ENCODE measurements at regions not wholly inside any gene's neighbourhood (a gene's known extent, or its start where the extent isn't known, plus 50 kb on each side); places are given as distances from the start of the nearest gene placed in this dataset.

GRCh38 chr1:174079796-174080195, 57.6 kb upstream of the RC3H1 start:
- TF ChIP-seq ZBTB7A (IDR thresholded peaks at IDR 0.05; ENCODE audit: low read depth) (no peak), REST (IDR thresholded peaks at IDR 0.05; ENCODE audit: low read depth) (no peak), USF1 (IDR thresholded peaks at IDR 0.05) (no peak), NFIC (IDR thresholded peaks at IDR 0.05) (no peak), TAF1 (IDR thresholded peaks at IDR 0.05; ENCODE audit: low read depth) (no peak), RAD21 (IDR thresholded peaks at IDR 0.05; ENCODE audit: low read depth) (no peak), TEAD4 (IDR thresholded peaks at IDR 0.05) (no peak), CREB1 (IDR thresholded peaks at IDR 0.05; ENCODE audit: low read depth) (no peak), MAX (IDR thresholded peaks at IDR 0.05) (no peak), TCF12 (IDR thresholded peaks at IDR 0.05; ENCODE audit: low read depth) (no peak), CEBPB (IDR thresholded peaks at IDR 0.05) (no peak), FOXM1 (IDR thresholded peaks at IDR 0.05; ENCODE audit: borderline replicate concordance, low read depth) (no peak), YY1 (IDR thresholded peaks at IDR 0.05; ENCODE audit: low read depth) (no peak), EGR1 (IDR thresholded peaks at IDR 0.05) (no peak), EP300 (IDR thresholded peaks at IDR 0.05; ENCODE audit: borderline replicate concordance) (no peak)

- TF ChIP-seq ZBTB7A (IDR thresholded peaks at IDR 0.05; ENCODE audit: low read depth) (no peak), TCF12 (IDR thresholded peaks at IDR 0.05; ENCODE audit: low read depth) (no peak), TAF1 (IDR thresholded peaks at IDR 0.05; ENCODE audit: low read depth) (no peak), TEAD4 (IDR thresholded peaks at IDR 0.05) (no peak), EP300 (IDR thresholded peaks at IDR 0.05; ENCODE audit: borderline replicate concordance) (no peak)
Measured at GRCh38 chr1:174077749-174078490, 55.8 kb upstream of the RC3H1 start.

- no peak for TF ChIP-seq YY1 (IDR thresholded peaks at IDR 0.05; ENCODE audit: low read depth)
- TF ChIP-seq RAD21 (IDR thresholded peaks at IDR 0.05; ENCODE audit: low read depth) = no peak
- no peak for TF ChIP-seq REST (IDR thresholded peaks at IDR 0.05; ENCODE audit: low read depth)
- no peak for TF ChIP-seq EP300 (IDR thresholded peaks at IDR 0.05; ENCODE audit: borderline replicate concordance)
- TF ChIP-seq CEBPB (IDR thresholded peaks at IDR 0.05) = no peak
- TF ChIP-seq TCF12 (IDR thresholded peaks at IDR 0.05; ENCODE audit: low read depth) = no peak
- TF ChIP-seq TAF1 (IDR thresholded peaks at IDR 0.05; ENCODE audit: low read depth) = no peak
- no peak for TF ChIP-seq NFIC (IDR thresholded peaks at IDR 0.05)
- no peak for TF ChIP-seq CREB1 (IDR thresholded peaks at IDR 0.05; ENCODE audit: low read depth)
- no peak for TF ChIP-seq FOXM1 (IDR thresholded peaks at IDR 0.05; ENCODE audit: borderline replicate concordance, low read depth)
- no peak for TF ChIP-seq EGR1 (IDR thresholded peaks at IDR 0.05)
Measured at GRCh38 chr1:174075245-174075692, 53.1 kb upstream of the RC3H1 start.

GRCh38 chr1:174074757-174075156, 52.6 kb upstream of the RC3H1 start:
- TF ChIP-seq EGR1 (IDR thresholded peaks at IDR 0.05) (no peak), RAD21 (IDR thresholded peaks at IDR 0.05; ENCODE audit: low read depth) (peak; percentile 69)

GRCh38 chr1:174072581-174072980, 50.4 kb upstream of the RC3H1 start:
- TF ChIP-seq ZBTB7A (IDR thresholded peaks at IDR 0.05; ENCODE audit: low read depth) = no peak
- TF ChIP-seq RAD21 (IDR thresholded peaks at IDR 0.05; ENCODE audit: low read depth) = no peak
- TF ChIP-seq YY1 (IDR thresholded peaks at IDR 0.05; ENCODE audit: low read depth) = no peak
- no peak for TF ChIP-seq EP300 (IDR thresholded peaks at IDR 0.05; ENCODE audit: borderline replicate concordance)
- no peak for TF ChIP-seq MAX (IDR thresholded peaks at IDR 0.05)
- TF ChIP-seq CREB1 (IDR thresholded peaks at IDR 0.05; ENCODE audit: low read depth) = no peak
- no peak for TF ChIP-seq TEAD4 (IDR thresholded peaks at IDR 0.05)
